Inflammatory macrophage treated with lipopolysaccharide for 1 hour (primary cell): ENCODE measurements at regions not wholly inside any gene's neighbourhood (a gene's known extent, or its start where the extent isn't known, plus 50 kb on each side); places are given as distances from the start of the nearest gene placed in this dataset.

Source experiments
- DNase-seq, 2 donors: peaks; one replicate each; pipeline ENCODE4 v3.0.0-alpha.2; 2020 to 2022

DNA sequence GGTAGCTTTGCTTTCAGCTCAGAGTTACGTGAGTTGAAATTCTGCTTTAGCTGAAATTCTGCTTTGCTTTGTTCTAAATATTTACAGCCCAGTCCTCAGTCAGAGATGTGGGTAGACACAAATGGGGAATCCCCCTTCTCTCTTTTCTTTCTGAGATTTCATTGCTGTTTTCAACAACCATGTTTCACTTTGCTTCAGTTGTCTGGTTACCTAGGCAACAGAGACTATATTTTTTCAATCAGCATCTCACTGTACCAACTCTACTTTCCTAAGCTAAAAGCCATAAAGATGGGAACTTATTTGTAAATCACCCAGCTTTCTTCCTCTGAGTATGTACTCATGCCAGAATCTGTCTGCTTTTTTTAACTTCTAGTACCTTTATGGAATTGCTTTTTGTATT lies 509.0 kb downstream of the OLFM4 start:
- no peak for DNase-seq

- DNase-seq = no peak
Observed at GRCh38 chr13:53545340-53545941, 516.8 kb downstream of the OLFM4 start.

- DNase-seq = no peak
Observed at GRCh38 chr13:53560556-53560955, 531.9 kb downstream of the OLFM4 start.

GRCh38 chr13:53562419-53562818 lies 533.8 kb downstream of the OLFM4 start:
- DNase-seq = no peak

- no peak for DNase-seq
Observed at GRCh38 chr13:53568491-53568890, 539.9 kb downstream of the OLFM4 start.

- DNase-seq = no peak
Observed at GRCh38 chr13:53569453-53569852, 540.8 kb downstream of the OLFM4 start.

DNA sequence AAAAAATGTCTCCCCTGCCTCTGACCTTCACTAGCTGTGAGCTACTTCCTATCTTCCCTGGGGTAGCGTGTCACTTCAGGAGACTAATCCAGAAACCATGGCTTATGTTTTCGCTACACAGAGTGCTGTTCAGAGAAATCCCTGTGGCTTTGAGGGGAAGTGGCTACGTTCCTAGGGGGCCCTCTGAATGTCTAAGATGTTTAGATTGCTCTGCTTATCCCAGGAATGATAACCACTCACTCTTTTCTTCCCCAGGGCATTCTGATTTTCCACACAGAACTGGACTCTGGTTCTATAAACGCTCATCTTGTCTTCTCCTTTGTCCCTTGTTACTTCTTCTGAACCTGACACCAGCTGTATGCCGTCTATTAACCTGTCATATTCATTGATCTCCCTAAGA lies 572.5 kb downstream of the OLFM4 start:
- DNase-seq = no peak

DNA sequence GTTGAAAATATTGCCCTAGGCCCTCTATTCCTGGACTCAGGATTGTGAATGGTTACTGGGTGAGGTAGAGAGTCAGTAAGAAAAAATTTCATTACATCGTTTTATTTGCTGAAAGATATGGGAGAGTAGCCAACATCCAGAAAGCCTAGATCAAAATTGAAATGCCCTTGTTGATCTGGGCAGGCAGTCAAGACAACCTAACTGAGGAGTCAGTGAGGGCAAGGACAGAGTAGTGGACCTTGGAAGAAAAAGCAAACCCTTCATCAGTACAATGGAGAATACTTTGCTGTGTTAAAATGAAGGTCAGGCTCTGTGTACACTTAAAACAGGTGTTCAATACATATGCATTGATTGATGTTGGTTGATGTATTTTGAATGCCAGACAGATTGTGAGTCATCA lies 576.7 kb downstream of the OLFM4 start:
- no peak for DNase-seq

DNA sequence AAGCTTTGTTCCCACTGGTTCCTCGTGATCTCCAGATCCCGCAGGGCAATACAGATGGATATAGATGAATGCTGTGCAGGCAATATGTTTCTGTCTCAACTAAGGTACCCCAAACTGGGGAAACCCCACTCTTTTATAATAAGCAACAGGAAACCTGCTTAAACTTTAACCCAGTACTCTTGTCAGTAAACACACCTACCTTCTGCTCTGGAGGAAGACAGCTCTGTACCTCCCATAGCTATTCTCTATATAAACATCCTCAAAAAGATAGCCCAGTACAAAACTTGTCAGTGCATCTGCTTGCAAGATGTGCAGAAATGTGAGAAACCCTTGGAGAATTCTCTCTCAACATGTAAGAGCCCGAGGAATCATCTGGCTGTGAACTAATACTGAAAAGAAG lies 583.6 kb downstream of the OLFM4 start:
- DNase-seq = no peak

- DNase-seq = no peak
Observed at GRCh38 chr13:53622456-53622855, 593.8 kb downstream of the OLFM4 start.

GRCh38 chr13:53623146-53623545 lies 594.5 kb downstream of the OLFM4 start:
- DNase-seq = no peak

DNA sequence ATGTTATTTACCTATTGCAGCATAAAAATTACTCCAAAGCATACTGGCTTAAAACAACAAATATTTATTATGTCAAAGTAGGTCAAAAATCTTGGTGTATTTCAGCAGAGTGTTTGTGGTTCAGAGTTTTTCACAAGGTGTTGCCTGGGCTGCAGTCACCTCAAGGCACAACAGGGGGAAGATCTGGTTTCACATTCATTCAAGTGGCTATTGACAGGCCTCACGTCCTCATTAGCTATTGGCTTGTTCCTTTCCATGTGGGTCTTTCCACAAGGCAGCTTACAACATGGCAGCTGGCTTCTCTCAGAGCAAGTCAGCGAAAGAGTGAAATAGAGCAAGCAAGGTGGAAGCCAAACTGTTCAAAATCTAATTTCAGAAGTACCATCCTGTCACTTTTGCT lies 602.9 kb downstream of the OLFM4 start:
- DNase-seq = no peak

DNA sequence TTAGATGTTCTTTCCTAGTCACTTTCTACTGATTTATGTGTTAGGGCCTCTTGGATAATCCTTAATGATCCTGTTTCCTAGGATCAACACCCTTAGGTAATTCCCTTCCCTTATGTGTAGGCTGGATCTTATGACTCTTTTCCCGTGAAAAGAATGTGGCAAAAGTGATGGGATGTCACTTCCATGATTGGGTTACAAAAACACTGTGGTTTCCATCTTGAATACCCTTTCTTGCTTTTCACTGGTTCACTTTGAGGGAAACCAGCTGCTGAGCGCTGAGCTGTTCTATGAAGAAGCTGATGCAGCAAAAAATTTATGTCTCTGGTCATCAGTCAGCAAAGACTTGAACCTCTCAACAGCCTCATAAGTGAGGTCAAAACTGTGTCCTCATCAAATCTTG lies 609.4 kb downstream of the OLFM4 start:
- no peak for DNase-seq

GRCh38 chr13:53642306-53642705 lies 613.7 kb downstream of the OLFM4 start:
- DNase-seq = no peak

- DNase-seq = no peak
Observed at GRCh38 chr13:53648673-53649072, 620.1 kb downstream of the OLFM4 start.

DNA sequence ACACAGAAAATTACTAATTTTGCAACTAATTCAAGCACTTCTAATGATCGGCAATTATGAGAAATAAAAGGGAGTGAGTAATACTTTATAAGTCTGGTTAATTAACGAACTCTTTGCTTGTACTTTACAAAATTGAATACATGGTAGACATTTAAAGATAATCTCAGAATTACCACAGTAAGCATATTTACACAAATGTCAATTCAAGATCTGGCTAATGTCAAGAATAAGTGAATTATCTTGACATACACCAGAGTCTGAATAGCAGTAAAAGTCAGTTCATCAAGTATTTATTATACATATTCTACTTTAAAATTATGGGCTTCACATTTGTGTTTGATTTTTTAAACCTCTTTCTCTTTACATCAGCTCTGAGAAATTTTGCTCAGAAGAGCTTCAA lies 643.4 kb downstream of the OLFM4 start:
- no peak for DNase-seq

DNA sequence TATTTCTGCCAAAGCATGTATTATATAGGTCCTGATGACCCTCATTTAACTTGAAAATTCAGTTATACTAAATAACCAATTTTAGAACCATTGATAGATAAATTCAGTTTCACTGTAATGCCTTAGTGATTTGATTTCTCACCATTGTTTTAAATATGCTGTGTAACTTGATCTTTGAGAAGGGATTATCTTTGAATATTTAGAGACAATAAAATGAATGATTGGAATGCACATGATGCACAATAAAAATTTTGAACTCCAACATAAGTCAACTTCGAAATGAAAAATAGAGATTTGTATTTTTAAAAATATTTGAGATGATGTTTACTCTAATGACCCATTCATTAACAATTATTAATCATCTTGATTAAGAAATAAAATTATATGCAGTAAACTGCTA lies 654.5 kb downstream of the OLFM4 start:
- DNase-seq = no peak

GRCh38 chr13:53683608-53684007 lies 655.0 kb downstream of the OLFM4 start:
- no peak for DNase-seq

- DNase-seq = no peak
Observed at GRCh38 chr13:53691417-53691816, 662.8 kb downstream of the OLFM4 start.

DNA sequence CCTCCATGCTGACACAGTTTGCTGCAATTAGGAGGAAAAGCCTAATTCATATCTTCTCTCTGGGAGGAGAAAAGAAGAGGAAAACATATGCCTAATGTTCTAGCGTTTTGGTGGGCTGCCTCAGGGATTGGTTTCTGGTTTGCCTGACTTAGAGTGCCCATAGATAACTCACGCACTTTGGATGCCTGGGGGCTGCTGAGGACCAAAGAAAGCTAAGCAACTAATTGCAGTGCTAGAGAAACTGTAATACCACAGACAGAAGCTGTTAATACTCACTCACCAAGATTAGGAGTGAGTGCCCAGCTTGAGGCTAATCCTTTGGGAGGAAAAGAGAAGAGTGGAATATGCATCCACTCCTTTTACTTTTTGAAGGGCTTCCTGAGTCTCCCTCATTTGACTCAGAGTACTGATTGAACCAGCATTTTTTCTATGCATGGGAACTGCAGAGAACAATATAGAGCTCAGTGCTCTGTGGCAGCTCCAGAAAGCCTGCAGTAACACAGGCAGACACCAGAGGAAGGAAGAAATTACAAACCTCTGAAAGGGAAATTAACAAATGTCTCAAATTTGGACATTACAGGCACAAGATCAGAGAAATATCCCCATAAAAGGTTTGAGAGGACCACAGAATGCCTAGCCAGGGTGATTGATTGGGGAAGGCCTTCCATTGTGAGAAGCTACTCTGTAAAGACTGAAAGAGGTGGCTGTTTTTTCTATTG lies 666.4 kb downstream of the OLFM4 start:
- DNase-seq = no peak

- no peak for DNase-seq
Observed at GRCh38 chr13:53703371-53704080, 674.9 kb downstream of the OLFM4 start.

DNA sequence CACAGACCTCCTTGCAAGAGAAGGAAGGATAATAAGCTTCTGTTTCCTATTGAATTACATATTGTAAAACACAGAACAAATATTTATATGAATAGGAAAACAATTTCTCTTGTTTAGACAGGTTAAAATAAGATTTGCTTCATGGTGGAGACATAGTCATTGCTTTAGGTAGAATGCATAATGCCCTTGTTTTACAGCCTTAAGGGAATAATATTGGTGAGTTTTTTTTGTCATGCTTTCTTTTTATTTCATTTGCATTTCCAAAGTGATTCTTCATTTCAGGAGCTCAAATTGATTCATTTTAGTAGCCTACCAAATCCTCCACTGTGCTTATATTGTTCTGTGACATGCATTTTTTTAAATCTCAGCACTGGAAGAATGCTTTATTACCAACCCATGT lies 690.7 kb downstream of the OLFM4 start:
- no peak for DNase-seq

GRCh38 chr13:53732664-53733063 lies 704.1 kb downstream of the OLFM4 start:
- no peak for DNase-seq

DNA sequence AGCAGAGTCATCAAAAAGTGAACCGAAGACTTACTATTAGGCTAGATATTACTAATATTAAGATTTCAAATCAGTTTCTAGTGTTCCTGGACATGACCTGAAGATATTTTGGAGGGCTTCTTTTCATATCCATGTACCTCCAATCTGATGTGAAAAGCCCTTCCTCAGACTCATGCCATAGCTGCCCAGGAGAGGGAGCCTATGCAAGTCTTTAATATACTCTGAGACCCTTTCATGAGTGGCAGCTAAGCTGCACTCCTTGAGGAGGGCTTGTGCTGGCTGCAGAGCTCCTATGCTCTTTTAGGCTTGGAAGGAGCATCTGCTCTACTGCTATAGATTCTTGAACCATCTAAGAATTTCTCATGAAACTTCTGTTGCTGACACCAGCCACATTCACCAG lies 715.3 kb downstream of the OLFM4 start:
- no peak for DNase-seq
